ENCODE measurements at regions not wholly inside any gene's neighbourhood (a gene's known extent, or its start where the extent isn't known, plus 50 kb on each side); places are given as distances from the start of the nearest gene placed in this dataset.
"Not testable (repeated sequence)": the region's sequence is repeated elsewhere in the genome, so short reads cannot be mapped to it uniquely, and the experiment has no call there.

- DNase-seq (ENCODE audit: low spot score): no peak
These were observed 353.0 kb upstream of the SFSWAP start for GRCh38 chr12:131357920-131358319.

GRCh38 chr12:131362291-131363211 lies 348.3 kb upstream of the SFSWAP start:
- DNase-seq (ENCODE audit: low spot score): no peak

GRCh38 chr12:131363393-131363792 lies 347.5 kb upstream of the SFSWAP start:
- DNase-seq (ENCODE audit: low spot score): no peak

GRCh38 chr12:131363841-131364495 lies 346.9 kb upstream of the SFSWAP start:
- DNase-seq (ENCODE audit: low spot score): no peak

GRCh38 chr12:131364903-131365820 lies 345.7 kb upstream of the SFSWAP start:
- DNase-seq (ENCODE audit: low spot score): no peak

- no peak for DNase-seq (ENCODE audit: low spot score)
These were observed 345.0 kb upstream of the SFSWAP start for GRCh38 chr12:131365821-131366260.

- no peak for DNase-seq (ENCODE audit: low spot score)
These were observed 344.5 kb upstream of the SFSWAP start for GRCh38 chr12:131366261-131366871.

- DNase-seq (ENCODE audit: low spot score): not testable (repeated sequence)
These were observed 343.6 kb upstream of the SFSWAP start for GRCh38 chr12:131367067-131367982.

- no peak for DNase-seq (ENCODE audit: low spot score)
These were observed 342.8 kb upstream of the SFSWAP start for GRCh38 chr12:131367983-131368667.

GRCh38 chr12:131368668-131369071 lies 342.2 kb upstream of the SFSWAP start:
- DNase-seq (ENCODE audit: low spot score): no peak

- DNase-seq (ENCODE audit: low spot score): no peak
These were observed 341.6 kb upstream of the SFSWAP start for GRCh38 chr12:131369094-131369845.

- no peak for DNase-seq (ENCODE audit: low spot score)
These were observed 340.6 kb upstream of the SFSWAP start for GRCh38 chr12:131370321-131370720.

GRCh38 chr12:131370791-131371347 lies 340.0 kb upstream of the SFSWAP start:
- DNase-seq (ENCODE audit: low spot score): no peak

GRCh38 chr12:131371401-131372170 lies 339.3 kb upstream of the SFSWAP start:
- DNase-seq (ENCODE audit: low spot score): no peak

GRCh38 chr12:131372171-131372475 lies 338.8 kb upstream of the SFSWAP start:
- DNase-seq (ENCODE audit: low spot score): no peak

GRCh38 chr12:131372706-131373195 lies 338.1 kb upstream of the SFSWAP start:
- DNase-seq (ENCODE audit: low spot score): no peak

- no peak for DNase-seq (ENCODE audit: low spot score)
These were observed 335.5 kb upstream of the SFSWAP start for GRCh38 chr12:131375261-131375971.

- DNase-seq (ENCODE audit: low spot score): no peak
These were observed 334.9 kb upstream of the SFSWAP start for GRCh38 chr12:131375972-131376345.

Measured in kidney tubule cell (primary cell).